GM19238 (cell line): ENCODE measurements at regions not wholly inside any gene's neighbourhood (a gene's known extent, or its start where the extent isn't known, plus 50 kb on each side); places are given as distances from the start of the nearest gene placed in this dataset.

Source experiments
- DNase-seq: peaks from one replicate; pipeline ENCODE4 v3.0.0; 2011; ENCODE audit warnings: low spot score; ENCODE audit not compliant: insufficient read length

- no peak for DNase-seq
These were observed 250.7 kb downstream of the TBC1D4 start for GRCh38 chr13:75231235-75231634.

- no peak for DNase-seq
These were observed 255.1 kb downstream of the TBC1D4 start for GRCh38 chr13:75226733-75227435.

GRCh38 chr13:75226092-75226491 lies 255.9 kb downstream of the TBC1D4 start:
- no peak for DNase-seq

DNA sequence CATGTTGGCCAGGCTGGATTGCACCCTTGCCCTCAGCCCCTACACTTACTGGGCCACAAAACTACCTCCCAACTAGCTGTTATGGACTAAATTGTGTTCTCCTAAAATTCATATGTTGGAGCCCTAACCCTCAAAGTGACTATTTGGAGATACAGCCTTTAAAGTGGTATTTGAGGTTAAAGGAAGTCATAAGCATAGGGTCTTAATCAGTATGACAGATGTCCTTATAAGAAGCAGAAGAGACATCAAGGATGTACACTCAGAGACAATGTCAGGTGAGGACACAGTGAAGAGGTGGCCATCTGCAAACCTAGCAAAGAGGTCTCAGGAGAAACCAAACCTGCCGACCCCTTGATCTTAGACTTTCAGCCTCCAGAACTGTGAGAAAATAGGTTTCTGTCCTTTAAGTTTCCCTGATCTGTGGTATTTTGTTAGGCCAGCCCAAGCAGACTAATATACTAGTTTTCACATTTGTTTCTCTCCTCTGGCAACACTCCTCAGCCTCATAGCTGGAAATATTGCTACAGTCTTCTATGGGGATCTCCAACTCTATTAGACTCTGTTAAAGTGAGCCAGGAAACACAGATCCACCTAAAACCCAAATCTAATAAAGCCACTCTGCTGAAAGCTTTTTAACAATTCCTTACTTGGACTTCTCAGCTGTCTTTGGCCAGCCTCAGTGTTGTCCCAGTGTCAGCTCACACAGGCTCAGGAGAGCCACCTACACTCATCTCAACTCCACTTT lies 256.5 kb downstream of the TBC1D4 start:
- DNase-seq, result no peak

- DNase-seq, result no peak
These were observed 257.8 kb downstream of the TBC1D4 start for GRCh38 chr13:75224053-75224742.

- no peak for DNase-seq
These were observed 259.9 kb downstream of the TBC1D4 start for GRCh38 chr13:75222031-75222430.

DNA sequence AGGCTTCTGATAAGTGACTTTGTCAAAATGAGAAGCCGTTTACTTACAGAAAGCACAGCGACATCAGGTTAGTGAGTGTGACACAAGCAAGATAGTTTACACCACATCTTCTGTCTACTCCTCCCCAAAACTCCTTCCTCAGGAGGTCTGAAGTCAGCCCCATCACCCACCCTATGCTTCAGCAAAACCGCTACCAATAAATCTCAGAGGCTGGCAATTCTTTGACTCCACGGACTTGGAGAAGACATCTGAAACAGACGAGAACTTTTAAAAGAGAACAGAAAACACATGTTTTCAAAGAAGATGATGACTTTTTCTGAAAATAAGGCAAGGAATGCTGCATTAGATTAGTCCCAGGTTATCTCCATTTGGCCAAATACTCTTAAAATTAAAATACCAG lies 261.1 kb downstream of the TBC1D4 start:
- no peak for DNase-seq

GRCh38 chr13:75220238-75220542 lies 261.8 kb downstream of the TBC1D4 start:
- DNase-seq, result no peak

GRCh38 chr13:75219479-75220237 lies 262.3 kb downstream of the TBC1D4 start:
- DNase-seq, result peak; percentile 68

GRCh38 chr13:75217949-75218348 lies 264.0 kb downstream of the TBC1D4 start:
- DNase-seq, result no peak

DNA sequence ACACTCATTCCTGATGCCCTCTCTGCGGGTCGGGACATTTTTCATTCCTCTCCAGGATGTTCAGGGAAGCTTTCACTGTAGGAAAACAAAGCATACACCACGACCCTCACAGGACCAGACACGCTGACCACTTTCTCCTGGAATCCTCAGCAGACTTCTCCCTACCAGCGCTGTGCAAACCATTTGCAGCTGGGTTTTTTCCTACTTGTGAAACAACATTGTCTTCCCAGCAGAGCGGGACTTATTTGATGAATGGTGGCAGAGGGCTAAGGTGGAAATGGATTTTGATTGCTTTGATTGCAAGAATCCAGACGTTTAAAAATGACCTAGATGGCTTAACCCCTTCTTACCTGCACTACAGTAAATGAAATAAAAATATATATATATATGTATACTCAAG lies 265.9 kb downstream of the TBC1D4 start:
- DNase-seq, result no peak

GRCh38 chr13:75214846-75215245 lies 267.1 kb downstream of the TBC1D4 start:
- no peak for DNase-seq

GRCh38 chr13:75202981-75203380 lies 279.0 kb downstream of the TBC1D4 start:
- no peak for DNase-seq

GRCh38 chr13:75197803-75198202 lies 284.2 kb downstream of the TBC1D4 start:
- no peak for DNase-seq

- DNase-seq, result no peak
These were observed 285.7 kb downstream of the TBC1D4 start for GRCh38 chr13:75196147-75196837.

DNA sequence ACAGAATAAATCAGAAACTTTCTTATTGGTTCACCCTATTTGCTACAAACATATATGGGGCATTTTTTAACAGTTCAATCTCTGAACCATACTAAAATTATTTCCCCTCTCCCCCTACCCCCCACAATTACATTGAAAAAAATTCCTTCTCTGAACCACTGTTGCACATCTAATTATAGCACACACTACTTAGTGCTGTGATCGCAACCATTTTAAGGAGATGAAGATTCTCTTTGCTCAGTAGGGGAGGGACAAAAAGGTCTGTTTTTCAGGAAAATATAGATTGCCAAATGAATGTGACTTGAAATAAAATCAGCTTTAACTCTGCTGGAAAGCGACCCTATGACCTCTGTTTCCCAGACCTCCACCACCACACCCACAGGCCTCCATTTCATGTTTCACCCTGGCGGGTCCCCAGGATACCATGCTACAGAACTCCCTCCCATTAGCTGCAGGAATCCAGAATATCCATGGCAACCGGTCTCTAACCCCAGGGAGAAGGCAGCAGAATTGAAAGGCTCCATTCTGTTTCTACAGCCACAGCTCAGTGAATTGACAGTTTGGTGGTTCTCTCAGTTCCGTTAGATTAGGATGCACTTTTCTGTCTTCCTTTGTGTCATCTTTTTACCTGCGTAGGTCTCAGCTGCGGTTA lies 286.3 kb downstream of the TBC1D4 start:
- no peak for DNase-seq

GRCh38 chr13:75194717-75195462 lies 287.1 kb downstream of the TBC1D4 start:
- DNase-seq, result no peak

GRCh38 chr13:75186379-75186778 lies 295.6 kb downstream of the TBC1D4 start:
- DNase-seq, result no peak

GRCh38 chr13:75181906-75182305 lies 300.1 kb downstream of the TBC1D4 start:
- no peak for DNase-seq
